WTC11 (cell line): ENCODE measurements at regions not wholly inside any gene's neighbourhood (a gene's known extent, or its start where the extent isn't known, plus 50 kb on each side); places are given as distances from the start of the nearest gene placed in this dataset.

ENCODE experiments used
- CTCF ChIP-seq: fragments of 200-600 bp; IDR thresholded peaks from 2 replicates; pipeline ENCODE4 v1.8.0; 2022; ENCODE audit warnings: antibody characterized with exemption
- E2F4 ChIP-seq: sonication (generic); formaldehyde crosslinking; IDR thresholded peaks from 2 replicates; pipeline ENCODE4 v1.8.1; 2022; ENCODE audit warnings: low read depth, mild to moderate bottlenecking, moderate library complexity, missing genetic modification reagents, borderline replicate concordance
- ESRRA ChIP-seq: sonication (generic); formaldehyde crosslinking; IDR thresholded peaks from 2 replicates; pipeline ENCODE4 v1.8.1; 2022; ENCODE audit warnings: mild to moderate bottlenecking, missing genetic modification reagents, borderline replicate concordance
- FOXJ3 ChIP-seq: sonication (generic); formaldehyde crosslinking; IDR thresholded peaks from 2 replicates; pipeline ENCODE4 v1.9.0; 2021; ENCODE audit warnings: missing genetic modification reagents, mild to moderate bottlenecking, borderline replicate concordance
- FOXP1 ChIP-seq: sonication (generic); formaldehyde crosslinking; IDR thresholded peaks from 2 replicates; pipeline ENCODE4 v1.8.0; 2022; ENCODE audit warnings: missing genetic modification reagents, mild to moderate bottlenecking, moderate library complexity, borderline replicate concordance
- MAX ChIP-seq: sonication (generic); formaldehyde crosslinking; IDR thresholded peaks from 2 replicates; pipeline ENCODE4 v1.8.0; 2022; ENCODE audit warnings: mild to moderate bottlenecking, missing genetic modification reagents
- MXD4 ChIP-seq: fragments of 250-450 bp; sonication (Bioruptor Pico); IDR thresholded peaks from 2 replicates; pipeline ENCODE4 v1.8.0; 2021; ENCODE audit warnings: mild to moderate bottlenecking, moderate library complexity, borderline replicate concordance
- TEAD4 ChIP-seq: sonication (generic); formaldehyde crosslinking; IDR thresholded peaks from 2 replicates; pipeline ENCODE4 v1.8.0; 2022; ENCODE audit warnings: mild to moderate bottlenecking, missing genetic modification reagents
- USF2 ChIP-seq: sonication (generic); formaldehyde crosslinking; IDR thresholded peaks from 2 replicates; pipeline ENCODE4 v1.8.1; 2023; ENCODE audit warnings: mild to moderate bottlenecking, missing genetic modification reagents, moderate library complexity
- TF ChIP-seq, protein P1 (sequence below): sonication (generic); formaldehyde crosslinking; conservative IDR thresholded peaks from 2 replicates; pipeline ENCODE4 v1.8.1; 2023; ENCODE audit warnings: mild to moderate bottlenecking, low read depth, missing genetic modification reagents, moderate library complexity

DNA sequence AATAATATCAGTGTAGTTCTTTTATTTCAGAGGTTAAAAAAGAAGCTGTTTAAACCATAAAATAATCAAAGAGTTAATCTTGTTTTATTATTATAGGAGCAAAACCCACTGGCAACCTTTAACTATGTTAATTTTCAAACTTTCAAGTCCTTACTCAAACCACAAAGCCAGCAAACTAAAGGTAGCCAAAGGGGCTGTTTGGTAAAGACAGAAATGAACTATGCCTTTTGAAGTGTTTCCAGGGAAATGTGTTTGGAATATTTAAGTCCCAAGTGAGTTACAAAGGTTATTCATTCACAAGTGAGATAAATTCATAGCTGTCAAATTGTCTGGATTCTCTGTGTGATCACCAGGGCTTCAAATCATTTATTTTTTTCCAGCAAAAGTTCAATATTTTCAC, 264.7 kb downstream of the MZT1 start:
- TF ChIP-seq CTCF (no peak), ESRRA (CRISPR knock-in tag) (no peak), USF2 (CRISPR knock-in tag) (no peak), MAX (CRISPR knock-in tag) (no peak), TEAD4 (CRISPR knock-in tag) (no peak), FOXP1 (no peak), FOXJ3 (CRISPR knock-in tag) (no peak), E2F4 (CRISPR knock-in tag) (no peak), MXD4 (CRISPR knock-in tag) (no peak)
- TF ChIP-seq, protein P1, sequence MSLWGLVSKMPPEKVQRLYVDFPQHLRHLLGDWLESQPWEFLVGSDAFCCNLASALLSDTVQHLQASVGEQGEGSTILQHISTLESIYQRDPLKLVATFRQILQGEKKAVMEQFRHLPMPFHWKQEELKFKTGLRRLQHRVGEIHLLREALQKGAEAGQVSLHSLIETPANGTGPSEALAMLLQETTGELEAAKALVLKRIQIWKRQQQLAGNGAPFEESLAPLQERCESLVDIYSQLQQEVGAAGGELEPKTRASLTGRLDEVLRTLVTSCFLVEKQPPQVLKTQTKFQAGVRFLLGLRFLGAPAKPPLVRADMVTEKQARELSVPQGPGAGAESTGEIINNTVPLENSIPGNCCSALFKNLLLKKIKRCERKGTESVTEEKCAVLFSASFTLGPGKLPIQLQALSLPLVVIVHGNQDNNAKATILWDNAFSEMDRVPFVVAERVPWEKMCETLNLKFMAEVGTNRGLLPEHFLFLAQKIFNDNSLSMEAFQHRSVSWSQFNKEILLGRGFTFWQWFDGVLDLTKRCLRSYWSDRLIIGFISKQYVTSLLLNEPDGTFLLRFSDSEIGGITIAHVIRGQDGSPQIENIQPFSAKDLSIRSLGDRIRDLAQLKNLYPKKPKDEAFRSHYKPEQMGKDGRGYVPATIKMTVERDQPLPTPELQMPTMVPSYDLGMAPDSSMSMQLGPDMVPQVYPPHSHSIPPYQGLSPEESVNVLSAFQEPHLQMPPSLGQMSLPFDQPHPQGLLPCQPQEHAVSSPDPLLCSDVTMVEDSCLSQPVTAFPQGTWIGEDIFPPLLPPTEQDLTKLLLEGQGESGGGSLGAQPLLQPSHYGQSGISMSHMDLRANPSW (CRISPR knock-in tag), result no peak
